GM19238 (cell line): ENCODE measurements at regions not wholly inside any gene's neighbourhood (a gene's known extent, or its start where the extent isn't known, plus 50 kb on each side); places are given as distances from the start of the nearest gene placed in this dataset.
"Not testable (repeated sequence)": the region's sequence is repeated elsewhere in the genome, so short reads cannot be mapped to it uniquely, and the experiment has no call there.

Experiments
- DNase-seq: peaks from one replicate; pipeline ENCODE4 v3.0.0; 2011; ENCODE audit warnings: low spot score; ENCODE audit not compliant: insufficient read length

- no peak for DNase-seq
Observed at GRCh38 chr7:130845581-130846085, 111.6 kb upstream of the KLF14 start.

GRCh38 chr7:130849604-130850003, 115.6 kb upstream of the KLF14 start:
- DNase-seq = no peak

GRCh38 chr7:130850956-130851355, 116.9 kb upstream of the KLF14 start:
- DNase-seq = no peak

GRCh38 chr7:130852867-130853266, 118.9 kb upstream of the KLF14 start:
- no peak for DNase-seq

GRCh38 chr7:130853503-130854279, 119.7 kb upstream of the KLF14 start:
- DNase-seq = no peak

GRCh38 chr7:130854481-130854880, 120.5 kb upstream of the KLF14 start:
- no peak for DNase-seq

- DNase-seq = no peak
Observed at GRCh38 chr7:130856866-130857265, 122.9 kb upstream of the KLF14 start.

GRCh38 chr7:130860832-130861231, 126.8 kb upstream of the KLF14 start:
- DNase-seq = not testable (repeated sequence)

GRCh38 chr7:130865408-130866236, 131.6 kb upstream of the KLF14 start:
- DNase-seq = no peak

- DNase-seq = no peak
Observed at GRCh38 chr7:130867039-130867438, 133.0 kb upstream of the KLF14 start.

GRCh38 chr7:130867581-130868136, 133.7 kb upstream of the KLF14 start:
- DNase-seq = no peak

GRCh38 chr7:130868139-130868538, 134.1 kb upstream of the KLF14 start:
- DNase-seq = no peak

GRCh38 chr7:130869918-130870317, 135.9 kb upstream of the KLF14 start:
- DNase-seq = no peak

GRCh38 chr7:130872341-130872740, 138.3 kb upstream of the KLF14 start:
- DNase-seq = no peak

GRCh38 chr7:130872756-130873448, 138.9 kb upstream of the KLF14 start:
- DNase-seq = no peak

- no peak for DNase-seq
Observed at GRCh38 chr7:130874071-130874915, 140.3 kb upstream of the KLF14 start.

GRCh38 chr7:130875265-130875741, 141.3 kb upstream of the KLF14 start:
- DNase-seq = peak; percentile 47

GRCh38 chr7:130875901-130876300, 141.9 kb upstream of the KLF14 start:
- DNase-seq = no peak

- DNase-seq = no peak
Observed at GRCh38 chr7:130877236-130877990, 143.4 kb upstream of the KLF14 start.

GRCh38 chr7:130877991-130878305, 143.9 kb upstream of the KLF14 start:
- DNase-seq = no peak
